GM18520 (cell line): ENCODE measurements at regions not wholly inside any gene's neighbourhood (a gene's known extent, or its start where the extent isn't known, plus 50 kb on each side); places are given as distances from the start of the nearest gene placed in this dataset.
"Not testable (repeated sequence)": the region's sequence is repeated elsewhere in the genome, so short reads cannot be mapped to it uniquely, and the experiment has no call there.

Experiments used
- ATAC-seq: cut with Tn5 transposase; IDR thresholded peaks from one replicate; pipeline ENCODE4 v1.9.1; 2021; ENCODE audit not compliant: unreplicated experiment

GRCh38 chr4:43587758-43588157 lies 695.2 kb downstream of the GRXCR1 start:
- ATAC-seq = no peak

GRCh38 chr4:43607400-43607799 lies 714.9 kb downstream of the GRXCR1 start:
- no peak for ATAC-seq

- ATAC-seq = no peak
Observed at GRCh38 chr4:43607827-43608461, 715.4 kb downstream of the GRXCR1 start.

GRCh38 chr4:43619219-43619618 lies 726.7 kb downstream of the GRXCR1 start:
- ATAC-seq = no peak

GRCh38 chr4:43637893-43638292 lies 745.4 kb downstream of the GRXCR1 start:
- ATAC-seq = not testable (repeated sequence)

GRCh38 chr4:43651991-43652390 lies 759.5 kb downstream of the GRXCR1 start:
- no peak for ATAC-seq

- ATAC-seq = not testable (repeated sequence)
Observed at GRCh38 chr4:43659547-43659946, 767.0 kb downstream of the GRXCR1 start.

- ATAC-seq = not testable (repeated sequence)
Observed at GRCh38 chr4:43672265-43672885, 776.2 kb downstream of the KCTD8 start.

GRCh38 chr4:43680421-43680820 lies 768.2 kb downstream of the KCTD8 start:
- ATAC-seq = no peak

GRCh38 chr4:43682551-43682950 lies 766.1 kb downstream of the KCTD8 start:
- ATAC-seq = no peak

- no peak for ATAC-seq
Observed at GRCh38 chr4:43690116-43690515, 758.5 kb downstream of the KCTD8 start.

- no peak for ATAC-seq
Observed at GRCh38 chr4:43693876-43694275, 754.7 kb downstream of the KCTD8 start.

GRCh38 chr4:43709443-43709842 lies 739.2 kb downstream of the KCTD8 start:
- ATAC-seq = no peak

- ATAC-seq = no peak
Observed at GRCh38 chr4:43716721-43717395, 731.8 kb downstream of the KCTD8 start.

GRCh38 chr4:43718369-43718768 lies 730.2 kb downstream of the KCTD8 start:
- no peak for ATAC-seq

GRCh38 chr4:43732829-43733426 lies 715.7 kb downstream of the KCTD8 start:
- no peak for ATAC-seq

- no peak for ATAC-seq
Observed at GRCh38 chr4:43742083-43742482, 706.5 kb downstream of the KCTD8 start.

- no peak for ATAC-seq
Observed at GRCh38 chr4:43754566-43754965, 694.0 kb downstream of the KCTD8 start.

GRCh38 chr4:43757147-43757546 lies 691.5 kb downstream of the KCTD8 start:
- no peak for ATAC-seq

- ATAC-seq = no peak
Observed at GRCh38 chr4:43758836-43759235, 689.8 kb downstream of the KCTD8 start.

GRCh38 chr4:43763029-43763610 lies 685.5 kb downstream of the KCTD8 start:
- peak; percentile 51 for ATAC-seq

- ATAC-seq = no peak
Observed at GRCh38 chr4:43765514-43765913, 683.1 kb downstream of the KCTD8 start.
